ENCODE measurements at regions not wholly inside any gene's neighbourhood (a gene's known extent, or its start where the extent isn't known, plus 50 kb on each side); places are given as distances from the start of the nearest gene placed in this dataset.

- Mint-ChIP-seq H3K27me3 (no peaks in the 10 kb centered on the region), H3K4me3 (ENCODE audit: low read depth) (no peak overlapping the region), H3K27ac (no peak overlapping the region), H3K36me3 (ENCODE audit: insufficient read depth) (peaks cover 2% of the 10 kb centered on the region), H3K9me3 (ENCODE audit: low read depth) (peaks cover 8% of the 10 kb centered on the region), H3K4me1 (ENCODE audit: low read depth) (peaks cover 16% of the 10 kb centered on the region)
- DNase-seq (ENCODE audit: low spot score, unreplicated experiment) = no peak
- TF ChIP-seq CTCF (IDR thresholded peaks at IDR 0.05; ENCODE audit: unreplicated experiment) = no peak
Observed at GRCh38 chr6:134821928-134822864, 127.7 kb downstream of the ALDH8A1 start.

GRCh38 chr6:134821397-134821796 lies 128.5 kb downstream of the ALDH8A1 start:
- Mint-ChIP-seq H3K27ac (no peak overlapping the region), H3K27me3 (no peaks in the 10 kb centered on the region), H3K4me3 (ENCODE audit: low read depth) (no peak overlapping the region), H3K9me3 (ENCODE audit: low read depth) (peaks cover 4% of the 10 kb centered on the region), H3K36me3 (ENCODE audit: insufficient read depth) (peaks cover 2% of the 10 kb centered on the region), H3K4me1 (ENCODE audit: low read depth) (peaks cover 16% of the 10 kb centered on the region)
- no peak for DNase-seq (ENCODE audit: low spot score, unreplicated experiment)
- TF ChIP-seq CTCF (IDR thresholded peaks at IDR 0.05; ENCODE audit: unreplicated experiment) = no peak

- Mint-ChIP-seq H3K4me1 (ENCODE audit: low read depth) (peaks cover 16% of the 10 kb centered on the region), H3K4me3 (ENCODE audit: low read depth) (no peak overlapping the region), H3K9me3 (ENCODE audit: low read depth) (peaks cover 2% of the 10 kb centered on the region), H3K36me3 (ENCODE audit: insufficient read depth) (peaks cover under 1% of the 10 kb centered on the region), H3K27ac (no peak overlapping the region), H3K27me3 (no peaks in the 10 kb centered on the region)
- DNase-seq (ENCODE audit: low spot score, unreplicated experiment) = no peak
- TF ChIP-seq CTCF (IDR thresholded peaks at IDR 0.05; ENCODE audit: unreplicated experiment) = no peak
Observed at GRCh38 chr6:134819863-134820800, 129.8 kb downstream of the ALDH8A1 start.

- peaks cover 16% of the 10 kb centered on the region for H3K4me1 Mint-ChIP-seq (ENCODE audit: low read depth)
- H3K4me3 Mint-ChIP-seq (ENCODE audit: low read depth) = no peak overlapping the region
- no peak for DNase-seq (ENCODE audit: low spot score, unreplicated experiment)
- no peak for TF ChIP-seq CTCF (IDR thresholded peaks at IDR 0.05; ENCODE audit: unreplicated experiment)
- no peaks in the 10 kb centered on the region for H3K9me3 Mint-ChIP-seq (ENCODE audit: low read depth)
- no peaks in the 10 kb centered on the region for H3K27me3 Mint-ChIP-seq
- no peaks in the 10 kb centered on the region for H3K36me3 Mint-ChIP-seq (ENCODE audit: insufficient read depth)
- H3K27ac Mint-ChIP-seq = no peak overlapping the region
Observed at GRCh38 chr6:134819236-134819635, 130.7 kb downstream of the ALDH8A1 start.

- no peaks in the 10 kb centered on the region for H3K9me3 Mint-ChIP-seq (ENCODE audit: low read depth)
- H3K36me3 Mint-ChIP-seq (ENCODE audit: insufficient read depth) = no peaks in the 10 kb centered on the region
- no peak for DNase-seq (ENCODE audit: low spot score, unreplicated experiment)
- no peak overlapping the region for H3K4me3 Mint-ChIP-seq (ENCODE audit: low read depth)
- TF ChIP-seq CTCF (IDR thresholded peaks at IDR 0.05; ENCODE audit: unreplicated experiment) = no peak
- peaks cover 9% of the 10 kb centered on the region for H3K4me1 Mint-ChIP-seq (ENCODE audit: low read depth)
- H3K27me3 Mint-ChIP-seq = no peaks in the 10 kb centered on the region
- no peak overlapping the region for H3K27ac Mint-ChIP-seq
Observed at GRCh38 chr6:134817448-134817847, 132.5 kb downstream of the ALDH8A1 start.
